GM06990 (cell line): ENCODE measurements at regions not wholly inside any gene's neighbourhood (a gene's known extent, or its start where the extent isn't known, plus 50 kb on each side); places are given as distances from the start of the nearest gene placed in this dataset.

ENCODE experiments used
- DNase-seq: peaks from one replicate; pipeline ENCODE4 v3.0.0-alpha.2; 2011; ENCODE audit not compliant: insufficient read length; ENCODE audit errors: extremely low read depth
- H3K27me3 ChIP-seq: replicated peaks from 2 replicates; pipeline ENCODE4 v1.6.0; 2011; ENCODE audit warnings: low read length; ENCODE audit not compliant: control insufficient read depth, insufficient read depth
- H3K36me3 ChIP-seq: 2 replicates; pipeline ENCODE4 v1.5.1; 2011; ENCODE audit warnings: low read length; ENCODE audit not compliant: control insufficient read depth, insufficient read depth
- H3K4me3 ChIP-seq: replicated peaks from 2 replicates; pipeline ENCODE4 v1.5.1; 2011; ENCODE audit warnings: low read depth, mild to moderate bottlenecking, control low read depth, low read length
- TF ChIP-seq, protein P1 (sequence below): IDR thresholded peaks from 2 replicates; pipeline ENCODE4 v1.5.1; 2011; ENCODE audit warnings: low read length, control low read depth, mild to moderate bottlenecking, inconsistent platforms; ENCODE audit not compliant: insufficient read depth, poor library complexity, severe bottlenecking

DNA sequence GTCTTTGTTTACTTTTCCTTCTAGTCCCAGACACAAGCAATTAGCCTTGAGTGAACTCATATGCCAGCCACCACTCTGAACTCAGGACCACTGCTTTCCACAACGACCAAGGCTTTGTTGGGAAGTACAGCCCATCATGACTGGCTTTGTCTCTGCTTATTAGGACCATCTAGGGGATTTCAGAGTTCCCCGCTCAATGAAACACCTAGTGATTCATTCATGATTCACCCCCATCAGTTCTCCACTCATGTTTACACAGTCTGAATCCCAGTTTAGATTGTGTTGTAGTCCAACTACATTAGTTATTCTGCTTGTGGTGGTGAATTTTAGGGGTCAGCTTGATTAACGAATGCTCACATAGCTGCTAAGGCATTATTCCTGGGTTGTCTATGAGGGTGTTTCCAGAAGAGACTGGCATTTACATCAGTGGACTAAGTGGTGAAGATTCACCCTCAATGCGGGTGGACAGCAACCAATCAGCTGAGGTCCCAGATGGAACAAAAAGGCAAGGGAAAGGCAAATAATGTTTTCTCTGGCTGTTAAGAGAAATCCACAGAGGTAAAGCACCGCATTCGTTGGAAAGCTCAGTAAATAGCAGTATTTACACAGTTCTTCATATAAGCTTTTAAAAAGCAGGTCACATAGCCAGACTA, 122.7 kb downstream of the RGS21 start:
- no peaks in the 10 kb centered on the region for H3K36me3 ChIP-seq
- TF ChIP-seq, protein P1, sequence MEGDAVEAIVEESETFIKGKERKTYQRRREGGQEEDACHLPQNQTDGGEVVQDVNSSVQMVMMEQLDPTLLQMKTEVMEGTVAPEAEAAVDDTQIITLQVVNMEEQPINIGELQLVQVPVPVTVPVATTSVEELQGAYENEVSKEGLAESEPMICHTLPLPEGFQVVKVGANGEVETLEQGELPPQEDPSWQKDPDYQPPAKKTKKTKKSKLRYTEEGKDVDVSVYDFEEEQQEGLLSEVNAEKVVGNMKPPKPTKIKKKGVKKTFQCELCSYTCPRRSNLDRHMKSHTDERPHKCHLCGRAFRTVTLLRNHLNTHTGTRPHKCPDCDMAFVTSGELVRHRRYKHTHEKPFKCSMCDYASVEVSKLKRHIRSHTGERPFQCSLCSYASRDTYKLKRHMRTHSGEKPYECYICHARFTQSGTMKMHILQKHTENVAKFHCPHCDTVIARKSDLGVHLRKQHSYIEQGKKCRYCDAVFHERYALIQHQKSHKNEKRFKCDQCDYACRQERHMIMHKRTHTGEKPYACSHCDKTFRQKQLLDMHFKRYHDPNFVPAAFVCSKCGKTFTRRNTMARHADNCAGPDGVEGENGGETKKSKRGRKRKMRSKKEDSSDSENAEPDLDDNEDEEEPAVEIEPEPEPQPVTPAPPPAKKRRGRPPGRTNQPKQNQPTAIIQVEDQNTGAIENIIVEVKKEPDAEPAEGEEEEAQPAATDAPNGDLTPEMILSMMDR, result no peak
- H3K4me3 ChIP-seq, result no peak overlapping the region
- no peak for DNase-seq
- H3K27me3 ChIP-seq, result no peaks in the 10 kb centered on the region; the same call in 1 of the 2 replicates

DNA sequence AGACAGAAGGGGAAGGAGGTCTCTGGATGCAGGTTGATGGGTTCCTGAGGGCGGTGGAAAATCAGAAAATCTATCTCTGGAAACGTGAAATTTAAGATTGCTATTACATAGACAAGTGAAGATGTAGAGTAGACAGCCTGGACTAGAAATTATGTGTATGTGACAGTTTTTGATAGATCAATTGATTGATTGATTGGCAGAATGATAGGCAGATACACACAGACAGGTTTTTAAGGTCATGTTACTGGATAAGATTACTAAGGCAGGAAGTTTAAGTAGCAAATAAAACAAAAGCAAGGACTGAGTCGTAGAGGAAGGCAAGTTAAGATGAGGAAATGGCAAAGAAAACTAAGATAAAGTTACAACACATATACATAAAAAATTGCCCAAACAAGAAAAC, 124.7 kb downstream of the RGS21 start:
- no peaks in the 10 kb centered on the region for H3K36me3 ChIP-seq

DNA sequence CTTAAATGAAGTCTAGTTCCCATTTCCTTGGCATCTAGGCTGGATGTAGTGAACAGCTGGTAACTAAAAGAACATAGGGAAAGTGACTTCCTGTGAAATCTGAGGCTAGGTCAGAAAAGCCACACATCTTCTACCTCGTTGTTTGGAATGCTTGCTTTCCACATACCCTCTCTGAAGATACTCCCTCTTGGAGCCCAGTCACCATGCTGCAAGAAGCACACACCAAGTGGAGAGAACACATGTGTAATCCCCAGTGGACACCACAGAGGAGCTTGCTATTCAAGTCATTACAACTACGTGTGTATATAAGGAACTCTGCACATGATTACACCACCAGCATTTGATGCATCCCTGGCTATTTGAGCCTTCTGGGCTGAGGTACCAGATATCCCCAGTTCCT, 125.9 kb downstream of the RGS21 start:
- no peaks in the 10 kb centered on the region for H3K36me3 ChIP-seq
- H3K27me3 ChIP-seq, result no peaks in the 10 kb centered on the region; the same call in 1 of the 2 replicates
- no peak overlapping the region for H3K4me3 ChIP-seq
- TF ChIP-seq, protein P1, result no peak
- no peak for DNase-seq

More for the DNA sequence above, 124.7 kb downstream of the RGS21 start:
- DNase-seq, result no peak
- no peaks in the 10 kb centered on the region; the same call in 1 of the 2 replicates for H3K27me3 ChIP-seq
- no peak overlapping the region for H3K4me3 ChIP-seq
- TF ChIP-seq, protein P1, result no peak

DNA sequence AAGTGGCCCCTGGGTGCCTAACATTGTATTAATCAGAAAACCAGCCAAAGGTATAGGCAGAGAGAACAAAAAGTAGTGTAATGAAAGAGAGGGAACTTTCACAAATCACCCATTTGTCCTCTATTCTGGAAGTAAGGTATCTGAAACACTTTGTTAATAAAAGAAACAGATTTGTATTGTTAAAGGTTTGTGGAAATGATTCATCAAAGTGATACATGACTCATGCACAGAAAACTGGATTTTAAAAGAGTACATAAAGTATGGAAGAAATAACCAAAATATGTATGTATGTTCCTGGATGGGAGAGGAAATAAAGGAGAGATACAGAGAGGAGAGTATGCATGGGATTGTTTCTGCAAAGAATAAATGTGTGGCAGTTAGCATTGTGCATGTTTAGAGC, 126.8 kb downstream of the RGS21 start:
- Histone ChIP-seq H3K36me3 (no peaks in the 10 kb centered on the region), H3K27me3 (no peaks in the 10 kb centered on the region; the same call in 1 of the 2 replicates), H3K4me3 (no peak overlapping the region)
- DNase-seq, result no peak
- TF ChIP-seq, protein P1, result no peak

DNA sequence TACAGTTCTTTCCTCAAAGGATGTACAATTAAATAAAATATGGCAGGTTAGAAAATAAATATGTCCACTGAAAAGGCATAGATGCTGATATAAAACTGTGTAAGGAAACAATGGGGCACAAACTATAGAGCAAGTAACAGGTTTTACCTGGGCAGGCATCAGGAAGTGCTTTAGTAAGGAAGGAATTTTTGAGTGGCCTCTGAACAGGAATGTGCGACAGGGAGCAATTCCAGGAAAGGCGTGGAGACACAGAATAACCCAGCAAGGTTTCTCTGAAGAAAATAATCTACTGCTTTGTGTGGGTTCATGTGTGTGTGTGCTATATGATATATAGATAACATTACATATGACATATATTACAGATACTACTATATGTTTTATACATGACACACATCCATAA, 128.4 kb downstream of the RGS21 start:
- Histone ChIP-seq H3K4me3 (no peak overlapping the region), H3K27me3 (no peaks in the 10 kb centered on the region; the same call in 1 of the 2 replicates), H3K36me3 (no peaks in the 10 kb centered on the region)
- TF ChIP-seq, protein P1, result no peak
- DNase-seq, result no peak
